HFFc6 (cell line): ENCODE measurements at regions not wholly inside any gene's neighbourhood (a gene's known extent, or its start where the extent isn't known, plus 50 kb on each side); places are given as distances from the start of the nearest gene placed in this dataset.
"Not testable (repeated sequence)": the region's sequence is repeated elsewhere in the genome, so short reads cannot be mapped to it uniquely, and the experiment has no call there.

ENCODE experiments used
- DNase-seq: peaks from one replicate; pipeline ENCODE4 v3.0.0-alpha.2; 2018
- H3K27ac Mint-ChIP-seq: 2 replicates; pipeline ENCODE4 v1.8.0; 2020; ENCODE audit warnings: mild to moderate bottlenecking, mixed read lengths
- H3K27me3 Mint-ChIP-seq: 2 replicates; pipeline ENCODE4 v1.8.0; 2021; ENCODE audit warnings: mild to moderate bottlenecking, moderate library complexity, mixed read lengths; ENCODE audit not compliant: insufficient read depth
- H3K36me3 Mint-ChIP-seq: 2 replicates; pipeline ENCODE4 v1.8.0; 2021; ENCODE audit warnings: low read depth, mixed read lengths
- H3K4me1 Mint-ChIP-seq: 2 replicates; pipeline ENCODE4 v1.8.0; 2020; ENCODE audit warnings: low read depth, mixed read lengths
- H3K4me3 Mint-ChIP-seq: 2 replicates; pipeline ENCODE4 v1.8.0; 2020; ENCODE audit warnings: mild to moderate bottlenecking, moderate library complexity, mixed read lengths
- H3K9me3 Mint-ChIP-seq: 2 replicates; pipeline ENCODE4 v1.8.0; 2020; ENCODE audit warnings: mild to moderate bottlenecking, mixed read lengths
- TF ChIP-seq, protein P1 (sequence below): fragments of 200-600 bp; sonication (generic); IDR thresholded peaks from 2 replicates; pipeline ENCODE4 v1.5.0; 2021; ENCODE audit warnings: antibody characterized with exemption, mild to moderate bottlenecking

DNA sequence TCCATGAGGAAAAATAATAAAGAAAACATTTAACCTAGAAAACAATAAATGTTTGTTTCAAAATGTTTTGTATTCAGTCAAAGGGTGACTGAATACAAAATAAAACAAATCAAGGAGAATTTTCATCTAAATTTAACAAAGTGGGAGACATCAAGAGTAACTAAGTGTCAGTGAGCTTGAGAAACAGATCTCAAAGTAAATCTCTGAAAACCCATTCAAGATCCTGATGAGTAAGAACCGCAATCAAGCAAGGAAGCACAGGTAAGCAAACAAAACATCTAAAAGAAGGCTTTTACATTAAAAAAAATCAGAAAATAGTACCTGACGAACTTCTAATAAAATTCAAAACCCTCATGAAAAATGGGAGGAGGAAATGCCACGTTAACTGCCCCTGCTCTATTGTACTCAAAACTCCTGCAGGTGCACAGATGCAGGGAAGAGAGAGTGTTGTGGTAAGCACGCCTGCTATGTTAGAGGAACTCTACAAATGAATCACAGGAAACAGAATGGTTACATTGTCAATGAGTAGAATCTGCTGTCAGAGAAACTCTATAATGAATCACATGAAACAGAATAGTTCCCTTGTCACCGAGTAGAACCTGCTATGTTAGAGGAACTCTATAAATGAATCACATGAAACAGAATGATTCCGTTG, 309.6 kb upstream of the FRG1 start:
- H3K4me3 Mint-ChIP-seq, H3K27ac Mint-ChIP-seq, DNase-seq, H3K4me1 Mint-ChIP-seq, H3K36me3 Mint-ChIP-seq, H3K27me3 Mint-ChIP-seq: not testable (repeated sequence)
- peaks cover 26% of the 10 kb centered on the region for H3K9me3 Mint-ChIP-seq

- not testable (repeated sequence) for H3K27me3 Mint-ChIP-seq, H3K36me3 Mint-ChIP-seq, DNase-seq, H3K4me3 Mint-ChIP-seq, H3K4me1 Mint-ChIP-seq, H3K27ac Mint-ChIP-seq
- H3K9me3 Mint-ChIP-seq = peaks cover 26% of the 10 kb centered on the region
These were observed 309.1 kb upstream of the FRG1 start for GRCh38 chr4:189631568-189631916.

GRCh38 chr4:189650436-189650835, 290.2 kb upstream of the FRG1 start:
- H3K27me3 Mint-ChIP-seq, H3K4me3 Mint-ChIP-seq, H3K36me3 Mint-ChIP-seq, H3K4me1 Mint-ChIP-seq, H3K27ac Mint-ChIP-seq, DNase-seq: not testable (repeated sequence)
- peaks cover 26% of the 10 kb centered on the region for H3K9me3 Mint-ChIP-seq

DNA sequence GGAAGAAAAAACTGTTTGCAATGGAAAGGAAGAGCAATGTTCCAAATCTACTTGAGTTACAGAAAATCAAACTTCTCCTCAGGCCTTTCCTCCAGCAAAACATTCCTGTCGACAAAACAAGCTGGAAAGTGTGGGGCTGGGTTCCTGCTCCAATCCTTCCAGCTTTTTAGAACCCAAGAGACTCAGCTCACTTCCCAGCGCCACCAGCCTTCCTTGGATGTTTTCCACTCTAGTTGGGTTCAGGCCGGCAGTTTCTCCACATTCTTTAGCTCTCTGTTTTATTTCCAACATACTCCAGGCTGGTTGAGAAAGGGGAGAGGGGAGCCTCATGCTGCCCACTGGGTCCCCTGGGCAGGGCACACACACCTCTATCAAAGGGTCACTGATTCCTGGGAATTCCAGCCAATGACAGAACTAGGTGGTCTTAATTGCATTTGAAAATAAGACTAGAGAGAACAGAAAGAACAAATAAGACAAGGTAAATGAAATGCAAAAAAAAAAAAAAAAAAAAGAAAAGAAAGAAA, 287.5 kb upstream of the FRG1 start:
- peaks cover 19% of the 10 kb centered on the region for H3K9me3 Mint-ChIP-seq
- not testable (repeated sequence) for H3K27me3 Mint-ChIP-seq, H3K36me3 Mint-ChIP-seq, H3K27ac Mint-ChIP-seq, DNase-seq, H3K4me3 Mint-ChIP-seq, H3K4me1 Mint-ChIP-seq

DNA sequence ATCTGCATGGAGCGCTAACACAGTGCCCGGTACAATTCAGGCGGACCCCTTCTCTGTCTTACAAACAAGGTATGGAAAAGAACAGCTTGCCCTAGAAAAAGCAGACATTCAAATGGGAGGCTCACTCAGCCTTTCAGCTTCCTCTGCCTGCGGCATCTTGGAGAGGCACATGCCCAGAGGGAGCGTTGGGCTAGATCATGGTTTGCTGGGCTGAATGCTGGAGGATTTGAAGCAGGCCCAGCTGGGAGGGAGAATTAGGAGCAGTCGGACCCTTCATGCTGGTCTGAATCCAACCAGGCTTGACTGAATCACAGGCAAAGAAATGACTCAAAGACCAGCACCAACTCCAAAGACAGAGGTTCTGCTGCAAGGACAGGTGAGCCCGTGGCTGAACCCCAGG, 286.7 kb upstream of the FRG1 start:
- not testable (repeated sequence) for H3K36me3 Mint-ChIP-seq, DNase-seq, H3K27ac Mint-ChIP-seq, H3K27me3 Mint-ChIP-seq, H3K4me3 Mint-ChIP-seq, H3K4me1 Mint-ChIP-seq
- H3K9me3 Mint-ChIP-seq = peaks cover 25% of the 10 kb centered on the region

DNA sequence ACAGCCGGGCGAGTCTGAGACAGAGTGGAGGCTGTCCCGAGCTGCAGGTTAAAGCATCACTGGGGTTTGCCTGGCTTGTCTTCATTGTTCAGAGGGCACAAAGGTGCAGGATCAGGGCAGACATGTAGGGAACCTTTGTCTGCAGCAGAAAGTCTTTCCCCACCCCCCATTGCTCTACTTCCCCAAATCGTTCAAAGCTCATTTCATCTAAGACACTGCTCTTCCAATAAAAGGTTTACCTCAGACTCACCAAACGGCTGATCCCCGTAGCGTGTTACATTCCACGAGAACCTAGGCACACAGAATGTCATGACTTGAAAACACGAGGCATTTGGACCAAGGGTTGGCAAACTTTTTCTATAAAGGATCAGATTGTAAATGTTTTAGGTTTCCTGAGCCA, 286.3 kb upstream of the FRG1 start:
- peaks cover 26% of the 10 kb centered on the region for H3K9me3 Mint-ChIP-seq
- not testable (repeated sequence) for H3K4me1 Mint-ChIP-seq, DNase-seq, H3K4me3 Mint-ChIP-seq, H3K27me3 Mint-ChIP-seq, H3K27ac Mint-ChIP-seq, H3K36me3 Mint-ChIP-seq

GRCh38 chr4:189655817-189656216, 284.9 kb upstream of the FRG1 start:
- not testable (repeated sequence) for H3K27ac Mint-ChIP-seq, H3K27me3 Mint-ChIP-seq, H3K36me3 Mint-ChIP-seq, DNase-seq, H3K4me3 Mint-ChIP-seq, H3K4me1 Mint-ChIP-seq
- peaks cover 20% of the 10 kb centered on the region for H3K9me3 Mint-ChIP-seq

DNA sequence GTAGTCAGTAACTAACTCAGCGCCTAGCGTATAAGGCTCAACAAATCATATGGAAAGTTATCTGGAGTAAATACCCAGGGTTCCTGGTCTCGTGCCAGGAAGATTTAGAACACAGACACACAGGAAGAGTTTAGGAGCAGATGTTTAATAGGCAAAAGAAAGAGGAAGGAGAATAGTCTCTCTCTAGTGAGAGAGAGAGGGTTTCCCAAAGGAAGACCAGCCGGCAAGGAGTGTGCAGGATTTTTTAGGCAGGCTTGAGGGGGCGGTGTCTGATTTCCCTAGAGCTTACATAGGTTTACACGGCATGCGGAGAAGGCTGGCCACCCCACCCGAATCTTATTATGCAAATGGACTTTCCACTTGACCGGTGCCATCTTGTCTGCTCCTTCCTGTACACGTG, 284.0 kb upstream of the FRG1 start:
- Mint-ChIP-seq H3K27ac (no peak overlapping the region), H3K27me3 (no peaks in the 10 kb centered on the region), H3K9me3 (peaks cover 18% of the 10 kb centered on the region), H3K4me1 (no peaks in the 10 kb centered on the region), H3K36me3 (no peaks in the 10 kb centered on the region), H3K4me3 (no peak overlapping the region)
- TF ChIP-seq, protein P1, sequence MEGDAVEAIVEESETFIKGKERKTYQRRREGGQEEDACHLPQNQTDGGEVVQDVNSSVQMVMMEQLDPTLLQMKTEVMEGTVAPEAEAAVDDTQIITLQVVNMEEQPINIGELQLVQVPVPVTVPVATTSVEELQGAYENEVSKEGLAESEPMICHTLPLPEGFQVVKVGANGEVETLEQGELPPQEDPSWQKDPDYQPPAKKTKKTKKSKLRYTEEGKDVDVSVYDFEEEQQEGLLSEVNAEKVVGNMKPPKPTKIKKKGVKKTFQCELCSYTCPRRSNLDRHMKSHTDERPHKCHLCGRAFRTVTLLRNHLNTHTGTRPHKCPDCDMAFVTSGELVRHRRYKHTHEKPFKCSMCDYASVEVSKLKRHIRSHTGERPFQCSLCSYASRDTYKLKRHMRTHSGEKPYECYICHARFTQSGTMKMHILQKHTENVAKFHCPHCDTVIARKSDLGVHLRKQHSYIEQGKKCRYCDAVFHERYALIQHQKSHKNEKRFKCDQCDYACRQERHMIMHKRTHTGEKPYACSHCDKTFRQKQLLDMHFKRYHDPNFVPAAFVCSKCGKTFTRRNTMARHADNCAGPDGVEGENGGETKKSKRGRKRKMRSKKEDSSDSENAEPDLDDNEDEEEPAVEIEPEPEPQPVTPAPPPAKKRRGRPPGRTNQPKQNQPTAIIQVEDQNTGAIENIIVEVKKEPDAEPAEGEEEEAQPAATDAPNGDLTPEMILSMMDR = no peak
- DNase-seq = no peak

- not testable (repeated sequence) for H3K36me3 Mint-ChIP-seq, H3K27ac Mint-ChIP-seq, H3K4me1 Mint-ChIP-seq, H3K27me3 Mint-ChIP-seq, DNase-seq, H3K4me3 Mint-ChIP-seq
- H3K9me3 Mint-ChIP-seq = peaks cover 29% of the 10 kb centered on the region
These were observed 282.4 kb upstream of the FRG1 start for GRCh38 chr4:189658259-189658658.

- H3K4me3 Mint-ChIP-seq, DNase-seq, H3K4me1 Mint-ChIP-seq, H3K36me3 Mint-ChIP-seq, H3K27me3 Mint-ChIP-seq, H3K27ac Mint-ChIP-seq: not testable (repeated sequence)
- H3K9me3 Mint-ChIP-seq = peaks cover 31% of the 10 kb centered on the region
These were observed 281.8 kb upstream of the FRG1 start for GRCh38 chr4:189658831-189659230.
